ENCODE measurements at regions not wholly inside any gene's neighbourhood (a gene's known extent, or its start where the extent isn't known, plus 50 kb on each side); places are given as distances from the start of the nearest gene placed in this dataset.

DNA sequence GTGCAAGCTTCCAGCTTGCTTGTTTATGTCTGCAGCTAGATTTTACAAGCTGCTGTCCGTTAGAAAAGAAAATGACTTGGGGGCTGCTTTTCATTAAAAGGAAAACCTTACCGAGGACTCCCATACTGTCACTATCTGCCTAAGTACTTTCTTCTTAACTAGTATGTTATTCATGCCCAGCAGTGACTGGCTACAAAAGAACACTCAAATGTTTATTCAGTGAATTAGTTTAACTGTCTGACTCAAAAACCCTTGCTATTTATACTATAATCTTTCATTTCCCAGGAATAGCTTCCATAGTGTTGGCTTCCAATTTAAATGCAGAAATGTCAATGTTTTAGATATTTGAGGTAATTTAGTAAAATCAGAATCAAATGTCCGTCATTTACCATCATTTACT lies 164.9 kb downstream of the DTHD1 start:
- TF ChIP-seq, protein P1, sequence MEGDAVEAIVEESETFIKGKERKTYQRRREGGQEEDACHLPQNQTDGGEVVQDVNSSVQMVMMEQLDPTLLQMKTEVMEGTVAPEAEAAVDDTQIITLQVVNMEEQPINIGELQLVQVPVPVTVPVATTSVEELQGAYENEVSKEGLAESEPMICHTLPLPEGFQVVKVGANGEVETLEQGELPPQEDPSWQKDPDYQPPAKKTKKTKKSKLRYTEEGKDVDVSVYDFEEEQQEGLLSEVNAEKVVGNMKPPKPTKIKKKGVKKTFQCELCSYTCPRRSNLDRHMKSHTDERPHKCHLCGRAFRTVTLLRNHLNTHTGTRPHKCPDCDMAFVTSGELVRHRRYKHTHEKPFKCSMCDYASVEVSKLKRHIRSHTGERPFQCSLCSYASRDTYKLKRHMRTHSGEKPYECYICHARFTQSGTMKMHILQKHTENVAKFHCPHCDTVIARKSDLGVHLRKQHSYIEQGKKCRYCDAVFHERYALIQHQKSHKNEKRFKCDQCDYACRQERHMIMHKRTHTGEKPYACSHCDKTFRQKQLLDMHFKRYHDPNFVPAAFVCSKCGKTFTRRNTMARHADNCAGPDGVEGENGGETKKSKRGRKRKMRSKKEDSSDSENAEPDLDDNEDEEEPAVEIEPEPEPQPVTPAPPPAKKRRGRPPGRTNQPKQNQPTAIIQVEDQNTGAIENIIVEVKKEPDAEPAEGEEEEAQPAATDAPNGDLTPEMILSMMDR (IDR thresholded peaks at IDR 0.05; ENCODE audit: low read depth, low read length): no peak
- no peak overlapping the region for H3K4me3 ChIP-seq (replicated peaks in 1 of 2; ENCODE audit: low read depth in 2 of 2, low read length in 2 of 2)
- no peak for DNase-seq (ENCODE audit: low read depth in 2 of 2)

DNA sequence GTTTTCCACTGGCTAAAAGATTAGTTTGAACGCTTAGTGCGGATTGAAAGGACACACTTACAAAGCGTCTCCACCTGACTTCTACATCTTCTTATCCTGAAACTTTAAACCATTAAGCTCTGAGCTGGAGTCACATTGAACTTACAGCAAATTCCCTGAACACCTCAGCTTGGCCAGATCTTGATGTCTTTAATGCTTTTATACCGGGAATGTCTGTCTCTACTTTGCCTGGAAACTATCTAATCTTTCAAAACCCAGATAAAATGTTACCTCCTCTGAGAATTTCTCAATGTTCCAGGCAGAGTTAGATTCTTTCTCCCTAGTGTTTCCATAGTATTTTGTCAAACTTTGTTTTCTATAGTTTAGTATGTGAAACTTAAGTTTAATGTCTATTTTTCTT lies 179.9 kb downstream of the DTHD1 start:
- no peak overlapping the region for H3K4me3 ChIP-seq (replicated peaks in 1 of 2; ENCODE audit: low read depth in 2 of 2, low read length in 2 of 2)
- peak in 1 of 2 donors; percentile 3 for DNase-seq (ENCODE audit: low read depth in 2 of 2)
- TF ChIP-seq, protein P1 (IDR thresholded peaks at IDR 0.05; ENCODE audit: low read depth, low read length): no peak

DNA sequence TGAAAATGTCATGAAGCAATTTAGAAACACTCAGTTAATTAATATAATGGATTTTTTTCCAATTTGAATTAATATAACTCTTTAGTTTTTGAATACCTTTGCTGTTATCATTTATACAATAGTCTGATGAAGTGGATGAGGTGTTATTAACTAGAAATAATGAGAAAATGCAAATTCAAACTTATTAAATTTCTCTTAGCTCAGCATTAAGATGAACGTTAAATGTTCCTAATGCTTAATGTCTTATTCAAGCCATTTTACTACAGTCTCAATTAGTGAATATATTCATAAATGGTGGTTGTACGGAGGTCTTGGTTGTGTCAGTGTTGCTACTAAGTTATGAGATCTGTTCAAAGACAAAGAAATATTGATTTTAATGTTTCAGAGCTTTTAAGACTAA lies 186.3 kb downstream of the DTHD1 start:
- TF ChIP-seq, protein P1 (IDR thresholded peaks at IDR 0.05; ENCODE audit: low read depth, low read length): no peak
- H3K4me3 ChIP-seq (replicated peaks in 1 of 2; ENCODE audit: low read depth in 2 of 2, low read length in 2 of 2): no peak overlapping the region
- no peak for DNase-seq (ENCODE audit: low read depth in 2 of 2)

DNA sequence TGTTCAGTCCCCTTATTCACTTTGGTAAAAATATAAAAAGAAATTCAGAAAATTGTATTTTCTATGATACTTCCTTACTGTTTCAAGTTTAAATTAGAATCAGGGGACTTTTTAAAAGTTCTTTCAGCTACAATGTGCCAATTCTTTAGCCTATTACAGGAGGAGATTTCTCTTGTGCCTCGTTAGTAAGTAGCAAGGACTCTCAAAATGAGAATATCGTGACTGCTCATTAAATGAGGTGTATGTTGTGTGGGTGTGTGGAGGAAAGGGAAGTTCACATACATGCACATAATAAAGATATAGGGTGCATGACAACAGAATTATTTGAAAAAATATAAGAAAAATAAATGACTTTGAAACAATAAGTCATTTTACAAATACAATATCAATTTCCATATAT lies 190.5 kb downstream of the DTHD1 start:
- TF ChIP-seq, protein P1 (IDR thresholded peaks at IDR 0.05; ENCODE audit: low read depth, low read length): no peak
- H3K4me3 ChIP-seq (replicated peaks in 1 of 2; ENCODE audit: low read depth in 2 of 2, low read length in 2 of 2): no peak overlapping the region
- DNase-seq (ENCODE audit: low read depth in 2 of 2): no peak

DNA sequence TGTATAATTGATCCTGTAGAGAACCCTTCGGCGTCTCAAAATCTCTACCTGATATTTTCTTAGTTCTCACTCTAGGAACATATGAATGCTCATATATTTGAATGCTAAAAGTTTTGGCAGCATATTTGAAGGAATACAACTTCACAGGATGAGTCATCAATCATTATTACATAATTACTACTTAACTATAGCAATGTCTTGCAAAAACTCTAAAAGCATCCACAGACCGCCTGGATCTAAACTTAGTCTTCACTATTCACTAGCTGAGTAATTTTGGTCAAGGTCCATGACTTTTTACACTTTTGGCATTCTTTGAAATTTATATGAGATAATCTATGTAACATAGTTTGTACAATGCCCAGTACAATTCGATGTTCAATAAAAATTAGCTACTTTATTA lies 194.7 kb downstream of the DTHD1 start:
- H3K4me3 ChIP-seq (replicated peaks in 1 of 2; ENCODE audit: low read depth in 2 of 2, low read length in 2 of 2): no peak overlapping the region
- DNase-seq (ENCODE audit: low read depth in 2 of 2): no peak
- TF ChIP-seq, protein P1 (IDR thresholded peaks at IDR 0.05; ENCODE audit: low read depth, low read length): no peak

DNA sequence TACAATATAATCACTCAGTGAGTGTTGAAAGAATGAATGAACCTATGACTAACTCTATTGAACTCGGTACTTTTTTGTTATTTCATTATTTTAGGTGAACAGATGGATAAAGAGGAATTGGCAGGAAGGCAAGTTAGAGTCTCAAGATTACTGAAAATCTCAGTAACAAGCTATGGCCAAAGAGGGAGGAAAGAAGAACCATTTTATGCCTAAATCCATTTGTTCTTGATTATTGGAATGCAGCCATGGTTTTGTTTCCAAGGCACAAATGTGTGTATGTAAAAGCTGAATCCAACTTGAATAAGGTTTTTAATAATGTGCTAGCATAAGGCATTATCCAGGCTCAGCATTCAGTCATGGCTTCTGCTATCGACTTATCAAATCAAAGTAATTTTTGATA lies 196.4 kb downstream of the DTHD1 start:
- no peak for DNase-seq (ENCODE audit: low read depth in 2 of 2)
- no peak overlapping the region for H3K4me3 ChIP-seq (replicated peaks in 1 of 2; ENCODE audit: low read depth in 2 of 2, low read length in 2 of 2)
- TF ChIP-seq, protein P1 (IDR thresholded peaks at IDR 0.05; ENCODE audit: low read depth, low read length): no peak

DNA sequence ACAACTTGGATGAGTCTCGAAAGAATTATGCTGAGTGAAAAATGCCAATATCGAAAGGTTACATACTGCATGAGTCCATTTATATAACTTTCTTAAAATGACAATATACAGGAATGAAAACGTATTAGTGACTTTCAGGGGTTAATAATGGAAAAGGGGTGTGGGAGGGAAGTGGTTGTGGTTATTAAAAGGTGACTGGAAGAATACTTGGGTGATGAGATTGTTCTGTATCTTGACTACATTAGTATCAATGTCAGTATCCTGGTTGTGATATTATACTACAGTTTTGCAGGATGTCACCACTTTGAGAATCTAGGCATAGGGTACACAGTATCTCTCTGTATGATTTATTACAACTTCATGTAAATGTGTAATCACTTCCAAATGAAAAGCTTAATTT lies 204.5 kb downstream of the DTHD1 start:
- H3K4me3 ChIP-seq (replicated peaks in 1 of 2; ENCODE audit: low read depth in 2 of 2, low read length in 2 of 2): no peak overlapping the region
- TF ChIP-seq, protein P1 (IDR thresholded peaks at IDR 0.05; ENCODE audit: low read depth, low read length): no peak
- no peak for DNase-seq (ENCODE audit: low read depth in 2 of 2)
